ENCODE measurements at regions not wholly inside any gene's neighbourhood (a gene's known extent, or its start where the extent isn't known, plus 50 kb on each side); places are given as distances from the start of the nearest gene placed in this dataset.

GRCh38 chr13:24012648-24013047 lies 115.3 kb upstream of the C1QTNF9B start:
- no peak for DNase-seq

- no peak for DNase-seq
Measured at GRCh38 chr13:24013189-24013588, 115.9 kb upstream of the C1QTNF9B start.

- DNase-seq, result no peak
Measured at GRCh38 chr13:24016046-24016445, 118.7 kb upstream of the C1QTNF9B start.

GRCh38 chr13:24022568-24022967 lies 125.3 kb upstream of the C1QTNF9B start:
- no peak for DNase-seq

- no peak for DNase-seq
Measured at GRCh38 chr13:24023073-24023472, 125.8 kb upstream of the C1QTNF9B start.

GRCh38 chr13:24027494-24027893 lies 130.2 kb upstream of the C1QTNF9B start:
- no peak for DNase-seq

GRCh38 chr13:24032252-24032651 lies 128.3 kb upstream of the SPATA13 start:
- DNase-seq, result no peak

- DNase-seq, result no peak
Measured at GRCh38 chr13:24032674-24033073, 127.8 kb upstream of the SPATA13 start.

- DNase-seq, result no peak
Measured at GRCh38 chr13:24033527-24034302, 126.8 kb upstream of the SPATA13 start.

GRCh38 chr13:24035411-24035810 lies 125.1 kb upstream of the SPATA13 start:
- no peak for DNase-seq

GRCh38 chr13:24036115-24036514 lies 124.4 kb upstream of the SPATA13 start:
- no peak for DNase-seq

- DNase-seq, result no peak
Measured at GRCh38 chr13:24038405-24038804, 122.1 kb upstream of the SPATA13 start.

- no peak for DNase-seq
Measured at GRCh38 chr13:24038841-24039330, 121.6 kb upstream of the SPATA13 start.

GRCh38 chr13:24039621-24040475 lies 120.7 kb upstream of the SPATA13 start:
- DNase-seq, result no peak

- no peak for DNase-seq
Measured at GRCh38 chr13:24040835-24041234, 119.7 kb upstream of the SPATA13 start.

- DNase-seq, result no peak
Measured at GRCh38 chr13:24041651-24042225, 118.8 kb upstream of the SPATA13 start.

- DNase-seq, result no peak
Measured at GRCh38 chr13:24042710-24043440, 117.6 kb upstream of the SPATA13 start.

- no peak for DNase-seq
Measured at GRCh38 chr13:24043590-24044350, 116.8 kb upstream of the SPATA13 start.

GRCh38 chr13:24045597-24045996 lies 114.9 kb upstream of the SPATA13 start:
- no peak for DNase-seq

- DNase-seq, result no peak
Measured at GRCh38 chr13:24050292-24050711, 110.2 kb upstream of the SPATA13 start.

GRCh38 chr13:24050796-24051715 lies 109.5 kb upstream of the SPATA13 start:
- no peak for DNase-seq

All from left hindlimb (tissue), 1 donor.